Epithelial cell of esophagus (primary cell): ENCODE measurements at regions not wholly inside any gene's neighbourhood (a gene's known extent, or its start where the extent isn't known, plus 50 kb on each side); places are given as distances from the start of the nearest gene placed in this dataset.
"Not testable (repeated sequence)": the region's sequence is repeated elsewhere in the genome, so short reads cannot be mapped to it uniquely, and the experiment has no call there.

Experiments used
- DNase-seq: peaks from one replicate; pipeline ENCODE4 v3.0.0; 2010; ENCODE audit warnings: low read depth
- H3K4me3 ChIP-seq: 2 replicates; pipeline ENCODE4 v1.5.1; 2011; ENCODE audit warnings: mild to moderate bottlenecking, low read length, control low read depth
- CTCF ChIP-seq: IDR thresholded peaks from 2 replicates; pipeline ENCODE4 v1.5.1; 2011; ENCODE audit warnings: low read depth, mild to moderate bottlenecking, low read length, control low read depth, inconsistent platforms; ENCODE audit not compliant: insufficient read depth; ENCODE audit errors: missing control alignments

GRCh38 chr2:209008636-209009287 is 415.1 kb upstream of the MAP2 start:
- no peak for DNase-seq
- H3K4me3 ChIP-seq, result no peak overlapping the region
- no peak for TF ChIP-seq CTCF

GRCh38 chr2:209018633-209019032 is 405.2 kb upstream of the MAP2 start:
- not testable (repeated sequence) for H3K4me3 ChIP-seq, DNase-seq

- DNase-seq, result no peak
- H3K4me3 ChIP-seq, result no peak overlapping the region
- no peak for TF ChIP-seq CTCF
These were observed 394.6 kb upstream of the MAP2 start for GRCh38 chr2:209029249-209029648.

DNA sequence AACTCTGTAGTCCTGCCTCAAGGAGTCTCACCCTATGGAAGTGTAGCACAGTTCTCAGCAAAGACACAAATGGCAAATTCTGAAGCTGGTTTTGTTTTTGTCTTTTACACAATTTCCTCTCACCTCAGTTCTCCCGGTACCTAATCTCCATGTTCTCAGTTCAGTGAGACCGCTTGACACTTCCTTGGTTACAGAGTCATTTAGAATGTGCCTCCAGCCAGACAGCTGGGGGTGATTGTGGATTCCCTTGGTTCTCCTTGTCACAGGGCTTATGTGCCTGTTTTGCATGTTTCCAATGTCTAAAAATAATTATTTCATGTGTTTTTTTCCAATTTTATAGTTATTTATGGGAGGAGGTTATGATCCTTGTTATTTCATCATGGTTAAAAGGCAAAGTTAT is 379.5 kb upstream of the MAP2 start:
- TF ChIP-seq CTCF, result no peak
- no peak for DNase-seq
- no peak overlapping the region for H3K4me3 ChIP-seq

DNA sequence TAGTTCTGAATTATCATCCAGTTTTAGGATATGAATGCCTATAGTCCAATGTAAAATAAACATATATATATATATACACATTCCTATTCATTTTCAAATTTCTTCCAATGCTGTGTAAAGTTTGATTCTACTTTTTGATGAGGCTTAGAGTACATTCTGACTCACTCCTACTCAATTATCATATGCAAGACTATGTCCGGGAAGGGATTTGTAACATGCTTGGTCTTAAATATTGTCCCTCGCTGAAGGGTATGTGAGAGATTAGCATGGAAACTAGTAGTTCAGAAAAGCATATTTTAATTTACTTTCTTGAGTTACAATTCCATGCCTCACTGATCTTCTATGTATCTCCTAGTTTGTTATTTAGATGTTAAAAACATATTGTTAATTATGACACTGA is 377.7 kb upstream of the MAP2 start:
- H3K4me3 ChIP-seq, result no peak overlapping the region
- TF ChIP-seq CTCF, result no peak
- DNase-seq, result no peak

DNA sequence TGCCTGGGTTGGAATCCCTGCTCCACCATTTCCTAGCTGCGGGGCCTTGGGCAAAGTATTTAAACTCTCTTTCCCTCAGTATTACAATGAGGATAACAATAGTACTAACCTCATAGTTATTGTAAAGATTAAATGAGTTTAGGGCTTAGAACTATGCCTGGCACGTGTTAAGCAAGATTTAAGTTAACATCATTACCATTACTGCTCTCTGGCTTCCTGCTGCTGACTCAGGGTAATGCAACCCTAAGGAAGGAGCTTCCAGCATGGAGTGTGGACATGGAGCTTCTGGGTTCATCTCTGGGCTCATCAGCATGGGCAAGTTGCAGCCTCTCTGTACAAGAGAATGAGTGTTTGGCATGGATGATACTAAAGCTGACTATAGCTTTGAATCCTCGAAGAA is 374.2 kb upstream of the MAP2 start:
- TF ChIP-seq CTCF, result no peak
- no peak overlapping the region for H3K4me3 ChIP-seq
- DNase-seq, result peak; percentile 9

GRCh38 chr2:209062210-209062609 is 361.6 kb upstream of the MAP2 start:
- no peak overlapping the region for H3K4me3 ChIP-seq
- DNase-seq, result no peak
- no peak for TF ChIP-seq CTCF
